ENCODE measurements at regions not wholly inside any gene's neighbourhood (a gene's known extent, or its start where the extent isn't known, plus 50 kb on each side); places are given as distances from the start of the nearest gene placed in this dataset.

DNA sequence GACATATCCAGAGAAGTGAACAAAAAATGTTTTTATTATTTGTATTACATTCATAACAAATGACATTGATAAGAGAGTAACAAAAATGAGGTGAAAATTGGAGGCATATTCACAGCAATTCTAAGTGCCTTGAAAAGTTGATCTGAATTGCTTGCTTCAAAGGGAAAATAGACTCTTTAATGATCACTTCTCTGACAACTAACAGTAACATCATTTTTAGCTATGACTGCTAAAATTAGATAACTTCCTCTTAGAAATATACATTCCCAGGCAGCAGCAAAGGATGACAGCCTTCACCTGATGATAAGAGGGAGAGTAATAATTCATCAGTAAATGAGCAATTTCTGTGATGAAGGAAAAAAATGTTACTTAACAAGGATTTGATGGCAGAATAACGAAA is 472.5 kb downstream of the PCDH10 start:
- Mint-ChIP-seq H3K4me1 (ENCODE audit: low read depth) (peaks cover 4% of the 10 kb centered on the region), H3K9me3 (ENCODE audit: low read depth) (no peaks in the 10 kb centered on the region), H3K27me3 (ENCODE audit: low read depth) (peaks cover 3% of the 10 kb centered on the region), H3K4me3 (ENCODE audit: unreplicated experiment) (no peak overlapping the region), H3K27ac (ENCODE audit: unreplicated experiment) (no peak overlapping the region), H3K36me3 (ENCODE audit: low read depth) (no peaks in the 10 kb centered on the region)
- TF ChIP-seq, protein P1, sequence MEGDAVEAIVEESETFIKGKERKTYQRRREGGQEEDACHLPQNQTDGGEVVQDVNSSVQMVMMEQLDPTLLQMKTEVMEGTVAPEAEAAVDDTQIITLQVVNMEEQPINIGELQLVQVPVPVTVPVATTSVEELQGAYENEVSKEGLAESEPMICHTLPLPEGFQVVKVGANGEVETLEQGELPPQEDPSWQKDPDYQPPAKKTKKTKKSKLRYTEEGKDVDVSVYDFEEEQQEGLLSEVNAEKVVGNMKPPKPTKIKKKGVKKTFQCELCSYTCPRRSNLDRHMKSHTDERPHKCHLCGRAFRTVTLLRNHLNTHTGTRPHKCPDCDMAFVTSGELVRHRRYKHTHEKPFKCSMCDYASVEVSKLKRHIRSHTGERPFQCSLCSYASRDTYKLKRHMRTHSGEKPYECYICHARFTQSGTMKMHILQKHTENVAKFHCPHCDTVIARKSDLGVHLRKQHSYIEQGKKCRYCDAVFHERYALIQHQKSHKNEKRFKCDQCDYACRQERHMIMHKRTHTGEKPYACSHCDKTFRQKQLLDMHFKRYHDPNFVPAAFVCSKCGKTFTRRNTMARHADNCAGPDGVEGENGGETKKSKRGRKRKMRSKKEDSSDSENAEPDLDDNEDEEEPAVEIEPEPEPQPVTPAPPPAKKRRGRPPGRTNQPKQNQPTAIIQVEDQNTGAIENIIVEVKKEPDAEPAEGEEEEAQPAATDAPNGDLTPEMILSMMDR (IDR thresholded peaks at IDR 0.05) = no peak
- no peak for DNase-seq (ENCODE audit: low spot score)

DNA sequence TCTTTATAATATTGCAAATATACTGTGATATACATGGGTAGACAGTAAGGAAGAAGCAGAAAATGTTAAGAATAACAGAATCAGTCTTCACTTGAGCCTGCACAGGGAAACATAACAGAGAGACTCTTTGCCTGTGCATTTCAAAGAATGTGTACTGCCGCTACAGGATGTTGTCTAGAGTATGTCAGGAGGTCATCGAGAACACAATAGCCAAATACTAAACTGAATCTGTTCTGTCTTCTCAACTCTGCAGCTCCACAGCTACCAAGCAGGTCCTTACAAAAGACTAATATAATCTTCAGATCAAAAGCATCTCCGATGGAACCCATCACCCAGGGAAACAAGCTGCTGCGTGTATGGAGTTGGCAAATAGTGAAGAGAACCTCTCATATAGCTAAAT is 471.5 kb downstream of the PCDH10 start:
- H3K36me3 Mint-ChIP-seq (ENCODE audit: low read depth) = no peaks in the 10 kb centered on the region
- H3K27me3 Mint-ChIP-seq (ENCODE audit: low read depth) = peaks cover 3% of the 10 kb centered on the region
- TF ChIP-seq, protein P1 (IDR thresholded peaks at IDR 0.05) = no peak
- H3K4me3 Mint-ChIP-seq (ENCODE audit: unreplicated experiment) = no peak overlapping the region
- DNase-seq (ENCODE audit: low spot score) = no peak
- H3K27ac Mint-ChIP-seq (ENCODE audit: unreplicated experiment) = no peak overlapping the region
- H3K4me1 Mint-ChIP-seq (ENCODE audit: low read depth) = peaks cover 4% of the 10 kb centered on the region
- no peaks in the 10 kb centered on the region for H3K9me3 Mint-ChIP-seq (ENCODE audit: low read depth)

DNA sequence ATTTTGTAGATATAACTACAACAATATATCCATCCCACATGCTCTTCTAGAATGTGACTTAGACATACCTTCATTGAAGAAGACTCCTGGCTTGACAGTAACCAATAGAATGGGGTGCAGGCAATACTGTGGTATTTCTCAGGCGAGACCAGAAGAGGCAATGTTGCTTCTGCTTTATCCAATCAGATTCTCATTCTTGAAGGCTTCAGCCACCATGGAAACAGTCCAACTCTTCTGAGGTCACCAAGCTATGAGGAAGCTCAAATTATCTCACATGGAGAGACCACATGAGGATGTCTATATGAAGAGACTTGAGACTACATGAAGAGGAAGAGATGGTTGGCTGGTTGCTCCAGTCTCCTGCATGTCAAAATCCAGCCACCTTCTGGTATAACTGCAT is 469.9 kb downstream of the PCDH10 start:
- H3K4me1 Mint-ChIP-seq (ENCODE audit: low read depth) = peaks cover 4% of the 10 kb centered on the region
- DNase-seq (ENCODE audit: low spot score) = no peak
- no peaks in the 10 kb centered on the region for H3K36me3 Mint-ChIP-seq (ENCODE audit: low read depth)
- no peaks in the 10 kb centered on the region for H3K9me3 Mint-ChIP-seq (ENCODE audit: low read depth)
- H3K27me3 Mint-ChIP-seq (ENCODE audit: low read depth) = peaks cover 3% of the 10 kb centered on the region
- TF ChIP-seq, protein P1 (IDR thresholded peaks at IDR 0.05) = no peak
- H3K4me3 Mint-ChIP-seq (ENCODE audit: unreplicated experiment) = no peak overlapping the region
- no peak overlapping the region for H3K27ac Mint-ChIP-seq (ENCODE audit: unreplicated experiment)

DNA sequence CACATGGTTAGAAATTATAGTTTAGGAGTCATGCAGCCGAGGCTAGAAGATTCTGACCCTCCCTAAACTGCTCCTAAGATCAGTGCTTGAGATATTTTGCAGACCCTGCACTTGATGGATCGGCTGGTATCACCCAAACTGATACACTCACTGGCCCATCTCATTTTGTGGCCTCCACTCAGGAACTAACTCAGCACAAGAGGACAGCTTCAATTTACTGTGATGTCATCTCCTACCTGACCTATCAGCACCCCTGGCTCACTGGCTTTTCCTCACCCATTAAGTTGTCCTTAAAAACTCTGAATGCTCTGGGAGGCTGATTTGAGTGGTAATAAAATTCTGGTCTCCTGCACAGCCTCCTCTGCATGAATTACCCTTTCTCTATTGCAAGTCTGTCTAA is 450.9 kb downstream of the PCDH10 start:
- TF ChIP-seq, protein P1 (IDR thresholded peaks at IDR 0.05) = no peak
- Mint-ChIP-seq H3K4me3 (ENCODE audit: unreplicated experiment) (no peak overlapping the region), H3K9me3 (ENCODE audit: low read depth) (no peaks in the 10 kb centered on the region), H3K27ac (ENCODE audit: unreplicated experiment) (no peak overlapping the region), H3K36me3 (ENCODE audit: low read depth) (no peaks in the 10 kb centered on the region), H3K27me3 (ENCODE audit: low read depth) (no peaks in the 10 kb centered on the region), H3K4me1 (ENCODE audit: low read depth) (peaks cover 5% of the 10 kb centered on the region)
- DNase-seq (ENCODE audit: low spot score) = no peak

DNA sequence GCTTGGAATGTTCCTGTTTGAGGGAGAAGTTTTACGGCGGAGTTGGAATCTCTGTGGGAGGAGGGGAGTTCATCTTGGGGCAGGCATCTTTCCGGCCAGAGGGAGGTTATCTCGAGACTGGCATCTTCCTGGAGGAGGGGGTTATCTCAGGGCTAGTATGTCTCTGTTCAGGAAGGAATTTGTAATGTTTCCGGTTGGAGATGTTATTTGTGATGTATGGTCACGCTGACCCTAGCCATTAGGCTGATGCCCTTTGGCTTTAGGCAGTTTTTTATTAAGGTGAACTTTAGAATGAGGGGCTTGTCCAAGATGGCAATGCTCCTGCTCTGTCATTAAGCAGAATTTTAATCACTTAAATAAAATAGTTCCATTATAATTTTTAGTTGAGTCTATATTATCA is 449.7 kb downstream of the PCDH10 start:
- TF ChIP-seq, protein P1 (IDR thresholded peaks at IDR 0.05) = no peak
- Mint-ChIP-seq H3K36me3 (ENCODE audit: low read depth) (no peaks in the 10 kb centered on the region), H3K9me3 (ENCODE audit: low read depth) (no peaks in the 10 kb centered on the region), H3K4me3 (ENCODE audit: unreplicated experiment) (no peak overlapping the region), H3K4me1 (ENCODE audit: low read depth) (peaks cover 9% of the 10 kb centered on the region), H3K27me3 (ENCODE audit: low read depth) (no peaks in the 10 kb centered on the region), H3K27ac (ENCODE audit: unreplicated experiment) (no peak overlapping the region)
- DNase-seq (ENCODE audit: low spot score) = no peak
